ENCODE measurements at regions not wholly inside any gene's neighbourhood (a gene's known extent, or its start where the extent isn't known, plus 50 kb on each side); places are given as distances from the start of the nearest gene placed in this dataset.

- no peaks in the 10 kb centered on the region for H3F3A ChIP-seq (ENCODE audit: insufficient read depth, low read length)
- no peak overlapping the region for H3K27ac ChIP-seq (ENCODE audit: low read depth, low read length, poor library complexity, severe bottlenecking)
- no peaks in the 10 kb centered on the region for H3K9me3 ChIP-seq (ENCODE audit: low read length)
- H3K9ac ChIP-seq (ENCODE audit: low read length): no peak overlapping the region
- H3K4me1 ChIP-seq (ENCODE audit: insufficient read depth, low read length, severe bottlenecking): no peaks in the 10 kb centered on the region
- H2AFZ ChIP-seq (ENCODE audit: low read length): no peak overlapping the region
- TF ChIP-seq EZH2 (IDR thresholded peaks at IDR 0.05; ENCODE audit: borderline replicate concordance, low read length) (no peak), CTCF (IDR thresholded peaks at IDR 0.05; ENCODE audit: low read length) (no peak)
- H3K79me2 ChIP-seq (ENCODE audit: insufficient read depth, low read length): no peaks in the 10 kb centered on the region
- no peaks in the 10 kb centered on the region for H3K27me3 ChIP-seq (ENCODE audit: insufficient read depth, low read length)
- H4K20me1 ChIP-seq (ENCODE audit: insufficient read depth, low read length): no peaks in the 10 kb centered on the region
- H3K36me3 ChIP-seq (ENCODE audit: insufficient read depth, low read length): no peaks in the 10 kb centered on the region
- no peak overlapping the region for H3K4me3 ChIP-seq (ENCODE audit: low read depth, low read length, poor library complexity, severe bottlenecking)
- no peak overlapping the region for H3K4me2 ChIP-seq (ENCODE audit: low read length)
- no peaks in the 10 kb centered on the region for H3K9me2 ChIP-seq (ENCODE audit: low read depth, low read length)
Measured at GRCh38 chr1:55781003-55781402, 565.8 kb upstream of the USP24 start.

GRCh38 chr1:55777545-55777944 lies 562.4 kb upstream of the USP24 start:
- no peaks in the 10 kb centered on the region for H3K27me3 ChIP-seq (ENCODE audit: insufficient read depth, low read length)
- no peaks in the 10 kb centered on the region for H3K9me2 ChIP-seq (ENCODE audit: low read depth, low read length)
- no peaks in the 10 kb centered on the region for H3K79me2 ChIP-seq (ENCODE audit: insufficient read depth, low read length)
- no peaks in the 10 kb centered on the region for H3F3A ChIP-seq (ENCODE audit: insufficient read depth, low read length)
- no peak overlapping the region for H3K27ac ChIP-seq (ENCODE audit: low read depth, low read length, poor library complexity, severe bottlenecking)
- H3K9ac ChIP-seq (ENCODE audit: low read length): no peak overlapping the region
- H3K4me1 ChIP-seq (ENCODE audit: insufficient read depth, low read length, severe bottlenecking): no peaks in the 10 kb centered on the region
- no peaks in the 10 kb centered on the region for H3K36me3 ChIP-seq (ENCODE audit: insufficient read depth, low read length)
- H2AFZ ChIP-seq (ENCODE audit: low read length): no peak overlapping the region
- no peak overlapping the region for H3K4me2 ChIP-seq (ENCODE audit: low read length)
- no peak for TF ChIP-seq CTCF (IDR thresholded peaks at IDR 0.05; ENCODE audit: low read length)
- TF ChIP-seq EZH2 (IDR thresholded peaks at IDR 0.05; ENCODE audit: borderline replicate concordance, low read length): no peak
- no peak overlapping the region for H3K4me3 ChIP-seq (ENCODE audit: low read depth, low read length, poor library complexity, severe bottlenecking)
- H4K20me1 ChIP-seq (ENCODE audit: insufficient read depth, low read length): no peaks in the 10 kb centered on the region
- H3K9me3 ChIP-seq (ENCODE audit: low read length): no peaks in the 10 kb centered on the region

- H3K79me2 ChIP-seq (ENCODE audit: insufficient read depth, low read length): no peaks in the 10 kb centered on the region
- H3K4me3 ChIP-seq (ENCODE audit: low read depth, low read length, poor library complexity, severe bottlenecking): no peak overlapping the region
- no peak overlapping the region for H3K4me2 ChIP-seq (ENCODE audit: low read length)
- H3K36me3 ChIP-seq (ENCODE audit: insufficient read depth, low read length): no peaks in the 10 kb centered on the region
- no peaks in the 10 kb centered on the region for H4K20me1 ChIP-seq (ENCODE audit: insufficient read depth, low read length)
- no peaks in the 10 kb centered on the region for H3F3A ChIP-seq (ENCODE audit: insufficient read depth, low read length)
- no peaks in the 10 kb centered on the region for H3K27me3 ChIP-seq (ENCODE audit: insufficient read depth, low read length)
- H2AFZ ChIP-seq (ENCODE audit: low read length): no peak overlapping the region
- H3K9me3 ChIP-seq (ENCODE audit: low read length): no peaks in the 10 kb centered on the region
- H3K4me1 ChIP-seq (ENCODE audit: insufficient read depth, low read length, severe bottlenecking): no peaks in the 10 kb centered on the region
- H3K27ac ChIP-seq (ENCODE audit: low read depth, low read length, poor library complexity, severe bottlenecking): no peak overlapping the region
- TF ChIP-seq CTCF (IDR thresholded peaks at IDR 0.05; ENCODE audit: low read length): no peak
- TF ChIP-seq EZH2 (IDR thresholded peaks at IDR 0.05; ENCODE audit: borderline replicate concordance, low read length): no peak
- H3K9me2 ChIP-seq (ENCODE audit: low read depth, low read length): no peaks in the 10 kb centered on the region
- no peak overlapping the region for H3K9ac ChIP-seq (ENCODE audit: low read length)
Measured at GRCh38 chr1:55775007-55775406, 559.8 kb upstream of the USP24 start.
